Mesodermal cell (in vitro differentiated cells): ENCODE measurements at regions not wholly inside any gene's neighbourhood (a gene's known extent, or its start where the extent isn't known, plus 50 kb on each side); places are given as distances from the start of the nearest gene placed in this dataset.
"Not testable (repeated sequence)": the region's sequence is repeated elsewhere in the genome, so short reads cannot be mapped to it uniquely, and the experiment has no call there.

ENCODE experiments used
- H3K27ac ChIP-seq: 2 replicates; pipeline ENCODE4 v1.7.0; 2013; ENCODE audit warnings: mild to moderate bottlenecking, low read depth, low read length, moderate library complexity; ENCODE audit not compliant: severe bottlenecking
- H3K36me3 ChIP-seq: 2 replicates; pipeline ENCODE4 v1.7.1; 2013; ENCODE audit warnings: mild to moderate bottlenecking, low read length, moderate library complexity; ENCODE audit not compliant: control insufficient read depth, insufficient read depth
- H3K4me1 ChIP-seq: one replicate; pipeline ENCODE4 v1.7.1; 2013; ENCODE audit warnings: mild to moderate bottlenecking, low read length; ENCODE audit not compliant: insufficient read depth, control insufficient read depth, poor library complexity, severe bottlenecking
- H3K4me3 ChIP-seq: 2 replicates; pipeline ENCODE4 v1.7.0; 2013; ENCODE audit warnings: low read length, control low read depth, mild to moderate bottlenecking; ENCODE audit not compliant: insufficient read depth, poor library complexity, severe bottlenecking; ENCODE audit errors: extremely low read depth
- H3K9me3 ChIP-seq: 2 replicates; pipeline ENCODE4 v1.7.1; 2013; ENCODE audit warnings: mild to moderate bottlenecking, low read length, moderate library complexity; ENCODE audit not compliant: control insufficient read depth
- WGBS, 2 experiments: methylation state at CpG; one replicate each; pipeline ENCODE4 v1.1.5; 2013; ENCODE audit warnings: missing lambda C conversion rate in 2 of 2; ENCODE audit not compliant: insufficient coverage in 2 of 2; 5-methylcytosine and 5-hydroxymethylcytosine counted together

DNA sequence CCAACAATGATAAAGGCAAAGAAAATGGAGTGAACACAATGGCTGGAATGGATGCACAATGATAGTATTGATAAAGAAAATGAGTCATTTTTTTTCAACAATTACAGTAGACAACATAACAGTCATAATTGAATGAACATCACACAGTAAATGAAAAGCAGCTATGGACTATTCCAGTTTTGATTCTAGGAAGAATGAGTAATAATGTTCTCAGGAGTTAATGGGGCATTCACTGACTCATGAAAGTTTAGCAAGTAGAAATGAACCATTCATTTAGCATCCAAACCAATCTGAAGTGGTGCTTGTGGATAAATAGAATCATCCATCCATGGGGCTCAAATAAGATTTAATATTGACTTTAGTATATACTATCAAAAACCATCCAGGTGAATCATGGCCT, 1029.5 kb upstream of the GJE1 start:
- H3K36me3 ChIP-seq: no peaks in the 10 kb centered on the region
- H3K4me1 ChIP-seq: peaks cover 8% of the 10 kb centered on the region
- H3K27ac ChIP-seq: no peak overlapping the region
- no peaks in the 10 kb centered on the region for H3K9me3 ChIP-seq
- H3K4me3 ChIP-seq: no peak overlapping the region

DNA sequence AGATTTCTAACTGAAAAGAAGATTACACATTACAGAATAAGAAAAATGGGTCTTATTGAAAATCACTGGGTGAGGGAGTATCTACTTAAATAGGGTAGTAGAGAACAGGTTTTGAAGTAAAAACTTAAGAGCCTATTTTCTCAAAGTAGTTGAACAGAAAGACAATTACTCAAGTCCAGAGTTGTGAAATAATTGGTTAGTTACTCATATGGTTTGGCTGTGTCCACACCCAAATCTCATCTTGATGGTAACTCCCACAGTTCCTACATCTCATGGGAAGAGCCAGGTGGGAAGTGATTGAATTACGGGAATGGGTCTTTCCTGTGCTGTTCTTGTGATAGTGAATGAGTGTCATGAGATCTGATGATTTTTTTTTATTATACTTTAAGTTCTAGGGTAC, 1035.3 kb upstream of the GJE1 start:
- H3K4me1 ChIP-seq: no peaks in the 10 kb centered on the region
- 60% methylated on average over 1 of the region's 1 CpG; no CpG with 5 or more reads in 1 of the 2 experiments for WGBS, 2 experiments
- no peak overlapping the region for H3K27ac ChIP-seq
- no peak overlapping the region for H3K4me3 ChIP-seq
- H3K36me3 ChIP-seq: no peaks in the 10 kb centered on the region
- no peaks in the 10 kb centered on the region for H3K9me3 ChIP-seq

DNA sequence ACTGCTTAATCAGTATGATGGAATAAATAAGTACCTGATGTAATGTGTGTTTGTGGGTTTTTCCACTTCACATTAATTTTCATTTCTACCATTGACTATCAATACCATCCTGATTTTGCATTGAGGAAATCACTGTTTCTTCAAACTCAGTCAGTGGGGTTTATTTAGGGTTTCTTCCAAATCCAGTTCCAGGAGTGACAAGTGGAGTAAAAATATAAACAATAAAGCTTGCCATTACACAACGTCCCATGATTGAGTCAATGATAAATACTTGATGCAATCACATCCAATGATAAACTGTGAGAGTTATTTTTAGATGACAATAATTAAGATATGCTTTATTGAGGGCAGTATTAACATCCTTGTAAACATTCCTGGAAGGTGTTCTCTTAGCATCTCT, 1037.4 kb upstream of the GJE1 start:
- H3K36me3 ChIP-seq: no peaks in the 10 kb centered on the region
- H3K4me3 ChIP-seq: no peak overlapping the region
- no peak overlapping the region for H3K27ac ChIP-seq
- no CpG with 5 or more reads among the region's 1 CpG for WGBS, 2 experiments
- no peaks in the 10 kb centered on the region for H3K9me3 ChIP-seq
- H3K4me1 ChIP-seq: no peaks in the 10 kb centered on the region

- H3K4me3 ChIP-seq: no peak overlapping the region
Measured at GRCh38 chr6:141088171-141088570, 1044.6 kb upstream of the GJE1 start.

DNA sequence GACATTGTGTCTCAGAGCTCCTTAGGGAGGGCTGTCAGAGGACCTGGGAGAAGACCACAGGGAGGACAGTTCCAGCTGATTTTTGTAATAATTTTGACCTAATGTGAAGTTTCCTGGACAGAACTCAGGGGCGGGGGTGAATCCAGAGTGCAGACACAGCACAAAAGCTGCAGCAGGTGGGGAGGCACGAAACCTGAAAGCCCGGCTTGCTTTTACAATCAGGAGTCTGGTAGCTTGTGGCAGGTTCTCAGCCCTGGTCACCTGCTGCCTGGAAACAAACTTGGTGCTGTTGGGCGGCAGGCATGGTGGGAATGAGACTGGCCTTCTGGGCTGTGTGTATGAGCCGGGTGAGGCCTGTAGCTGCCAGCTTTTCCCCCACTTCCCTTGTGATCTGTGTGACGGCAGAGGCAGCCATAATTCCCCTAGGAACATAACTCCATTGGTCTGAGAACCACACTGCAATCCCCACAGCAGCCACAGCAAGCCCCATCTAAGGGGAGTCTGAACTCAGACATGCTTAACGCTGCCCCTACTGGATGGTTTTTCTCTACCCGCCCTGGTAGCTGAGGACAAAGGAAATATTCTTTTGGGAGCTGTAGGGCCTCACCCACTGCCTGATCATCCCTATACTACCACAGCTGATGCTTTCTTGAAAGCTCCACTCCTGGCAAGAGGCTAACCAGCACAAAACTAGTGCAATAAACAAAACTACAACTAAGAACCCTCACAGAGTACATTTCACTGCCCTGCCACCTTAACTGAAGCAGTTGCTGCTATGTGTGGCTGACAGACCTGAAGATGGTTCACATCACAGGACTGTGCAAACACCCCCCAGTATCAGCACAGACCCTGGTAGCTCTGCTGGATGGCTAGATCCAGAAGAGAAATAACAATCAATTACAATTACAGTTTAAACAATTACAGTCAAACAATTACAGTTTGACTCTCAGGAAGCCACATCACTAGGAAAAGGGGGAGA, 1055.1 kb upstream of the GJE1 start:
- Histone ChIP-seq H3K4me3 (no peak overlapping the region), H3K27ac (no peak overlapping the region), H3K9me3 (no peaks in the 10 kb centered on the region), H3K4me1 (no peaks in the 10 kb centered on the region), H3K36me3 (no peaks in the 10 kb centered on the region)
- WGBS, 2 experiments: 83 to 93% methylated on average over 6 to 7 of the region's 8 CpGs

More at GRCh38 chr6:141088171-141088570, 1044.6 kb upstream of the GJE1 start:
- Histone ChIP-seq H3K36me3 (no peaks in the 10 kb centered on the region), H3K4me1 (no peaks in the 10 kb centered on the region), H3K27ac (no peak overlapping the region), H3K9me3 (no peaks in the 10 kb centered on the region)

DNA sequence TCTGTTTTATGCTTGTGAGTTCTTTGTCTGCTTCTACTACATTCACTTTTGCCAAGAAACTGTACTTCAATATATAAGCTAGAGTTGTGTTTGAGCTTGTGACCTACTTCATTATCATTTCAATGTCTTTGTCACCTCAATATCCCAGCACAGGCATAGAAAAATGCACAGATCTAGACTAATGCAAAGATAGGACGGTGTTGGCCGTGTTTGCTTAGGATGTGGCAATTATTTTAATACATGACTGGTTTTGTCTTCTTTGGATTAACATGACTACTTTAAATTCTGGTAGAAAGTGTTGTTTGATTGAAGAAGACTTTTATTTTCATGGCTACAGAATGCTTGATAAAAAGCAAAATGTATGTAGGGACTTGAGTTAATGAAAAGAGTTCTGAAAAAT, 1075.0 kb upstream of the GJE1 start:
- Histone ChIP-seq H3K36me3 (no peaks in the 10 kb centered on the region), H3K27ac (no peak overlapping the region), H3K9me3 (no peaks in the 10 kb centered on the region), H3K4me1 (no peaks in the 10 kb centered on the region), H3K4me3 (no peak overlapping the region)
- WGBS, 2 experiments: 100% methylated on average over 1 to 2 of the region's 2 CpGs

- no peaks in the 10 kb centered on the region for H3K4me1 ChIP-seq
- no peak overlapping the region for H3K27ac ChIP-seq
- no peaks in the 10 kb centered on the region for H3K36me3 ChIP-seq
- H3K4me3 ChIP-seq: no peak overlapping the region
- H3K9me3 ChIP-seq: no peaks in the 10 kb centered on the region
- no CpG with 5 or more reads among the region's 2 CpGs for WGBS, 2 experiments
Measured at GRCh38 chr6:141056945-141057625, 1075.6 kb upstream of the GJE1 start.

- WGBS, 2 experiments: 100% methylated on average over 1 of the region's 1 CpG; no CpG with 5 or more reads in 1 of the 2 experiments
- H3K4me3 ChIP-seq: no peak overlapping the region
- no peaks in the 10 kb centered on the region for H3K9me3 ChIP-seq
- no peaks in the 10 kb centered on the region for H3K36me3 ChIP-seq
- no peaks in the 10 kb centered on the region for H3K4me1 ChIP-seq
- no peak overlapping the region for H3K27ac ChIP-seq
Measured at GRCh38 chr6:141050471-141050870, 1082.3 kb upstream of the GJE1 start.

- H3K4me3 ChIP-seq: no peak overlapping the region
- no peaks in the 10 kb centered on the region for H3K4me1 ChIP-seq
- no peak overlapping the region for H3K27ac ChIP-seq
- H3K9me3 ChIP-seq: no peaks in the 10 kb centered on the region
- no CpG with 5 or more reads among the region's 1 CpG for WGBS, 2 experiments
- H3K36me3 ChIP-seq: no peaks in the 10 kb centered on the region
Measured at GRCh38 chr6:141048451-141048850, 1084.3 kb upstream of the GJE1 start.

DNA sequence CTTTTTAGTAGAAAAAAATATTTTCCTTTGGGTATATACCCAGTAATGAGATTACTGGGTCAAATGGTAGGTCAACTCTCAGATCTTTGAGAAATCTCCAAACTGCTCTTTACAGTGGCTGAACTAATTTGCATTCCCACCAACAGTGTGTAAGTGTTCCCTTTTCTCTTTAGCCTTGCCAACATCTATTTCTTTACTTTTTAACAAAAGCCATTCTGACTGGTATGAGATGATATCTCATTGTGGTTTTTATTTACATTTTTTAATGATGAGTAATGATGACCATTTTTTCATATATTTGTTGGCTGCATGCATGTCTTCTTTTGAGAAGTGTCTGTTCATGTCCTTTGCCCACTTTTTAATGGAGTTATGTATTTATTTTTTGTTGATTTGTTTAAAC, 1086.2 kb upstream of the GJE1 start:
- H3K4me3 ChIP-seq, H3K36me3 ChIP-seq, H3K9me3 ChIP-seq, H3K4me1 ChIP-seq, H3K27ac ChIP-seq: not testable (repeated sequence)

DNA sequence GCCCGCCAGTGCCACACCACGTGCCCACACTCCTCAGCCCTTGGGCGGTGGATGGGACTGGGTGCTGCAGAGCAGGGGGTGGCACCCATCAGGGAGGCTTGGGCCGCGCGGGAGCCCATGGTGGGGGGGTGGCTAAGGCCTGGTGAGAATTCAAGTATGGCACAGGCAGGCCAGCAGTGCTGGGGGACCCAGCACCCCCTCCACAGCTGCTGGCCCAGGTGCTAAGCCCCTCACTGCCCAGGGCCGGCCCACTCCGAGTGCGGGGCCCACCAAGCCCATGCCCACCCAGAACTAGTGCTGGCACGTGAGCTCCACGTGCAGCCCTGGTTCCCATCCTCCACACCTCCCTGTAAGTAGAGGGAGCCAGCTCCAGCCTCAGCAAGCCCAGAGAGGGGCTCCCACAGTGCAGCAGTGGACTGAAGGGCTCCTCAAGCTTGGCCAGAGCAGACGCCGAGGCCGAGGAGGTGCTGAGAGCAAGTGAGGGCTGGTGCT, 1091.1 kb upstream of the GJE1 start:
- WGBS, 2 experiments: 92 to 100% methylated on average over 3 to 5 of the region's 14 CpGs
- Histone ChIP-seq H3K36me3 (no peaks in the 10 kb centered on the region), H3K27ac (no peak overlapping the region), H3K4me3 (no peak overlapping the region), H3K9me3 (peaks cover 9% of the 10 kb centered on the region), H3K4me1 (no peaks in the 10 kb centered on the region)
